OCI-LY3 (cell line): ENCODE measurements at regions not wholly inside any gene's neighbourhood (a gene's known extent, or its start where the extent isn't known, plus 50 kb on each side); places are given as distances from the start of the nearest gene placed in this dataset.

ENCODE experiments used
- H2AFZ ChIP-seq: fragments of 200-600, 300-600 bp; shearing (Covaris generic); 2 replicates; pipeline ENCODE4 v1.6.0; 2014; ENCODE audit warnings: antibody characterized with exemption, low read depth, low read length
- H3K27ac ChIP-seq: fragments of 200-600, 300-600 bp; sonication (generic); 2 replicates; pipeline ENCODE4 v1.5.1; 2014; ENCODE audit warnings: mild to moderate bottlenecking, low read length, moderate library complexity, mixed read lengths
- H3K27me3 ChIP-seq: fragments of 200-600, 300-600 bp; sonication (generic); 2 replicates; pipeline ENCODE4 v1.6.1; 2014; ENCODE audit warnings: low read depth, low read length, mixed read lengths
- H3K36me3 ChIP-seq: fragments of 200-600, 300-600 bp; sonication (generic); replicated peaks from 2 replicates; pipeline ENCODE3; 2014; ENCODE audit warnings: low read depth, low read length, mixed read lengths
- H3K4me1 ChIP-seq: fragments of 300-600, 200-600 bp; sonication (generic); 2 replicates; pipeline ENCODE4 v1.6.1; 2014; ENCODE audit warnings: low read length, mixed read lengths
- H3K4me2 ChIP-seq: fragments of 200-600, 300-600 bp; sonication (generic); 2 replicates; pipeline ENCODE4 v1.6.1; 2014; ENCODE audit warnings: low read length, mixed read lengths
- H3K4me3 ChIP-seq: fragments of 300-600, 200-600 bp; sonication (generic); 2 replicates; pipeline ENCODE4 v1.5.1; 2014; ENCODE audit warnings: antibody characterized with exemption, mild to moderate bottlenecking, low read length, moderate library complexity
- H3K79me2 ChIP-seq: fragments of 300-600, 200-600 bp; shearing (Covaris generic); 2 replicates; pipeline ENCODE4 v1.6.1; 2014; ENCODE audit warnings: mild to moderate bottlenecking, low read length, mixed read lengths
- H3K9ac ChIP-seq: fragments of 300-600, 200-600 bp; shearing (Covaris generic); 2 replicates; pipeline ENCODE4 v1.6.0; 2014; ENCODE audit warnings: mild to moderate bottlenecking, low read length, moderate library complexity
- H3K9me3 ChIP-seq: fragments of 200-600, 300-600 bp; shearing (Covaris generic); 2 replicates; pipeline ENCODE4 v1.6.1; 2014; ENCODE audit warnings: low read length, mixed read lengths; ENCODE audit not compliant: insufficient read depth
- H4K20me1 ChIP-seq: fragments of 200-600, 300-600 bp; sonication (generic); 2 replicates; pipeline ENCODE4 v1.6.1; 2016; ENCODE audit warnings: low read length, mixed read lengths; ENCODE audit not compliant: insufficient read depth
- EZH2phosphoT487 ChIP-seq: fragments of 200-600 bp; shearing (Covaris generic); IDR thresholded peaks from 2 replicates; pipeline ENCODE4 v1.6.1; 2018; ENCODE audit warnings: antibody characterized with exemption, mixed run types, low read depth
- TF ChIP-seq, protein P1 (sequence below): fragments of 200-600, 300-600 bp; sonication (generic); IDR thresholded peaks from 2 replicates; pipeline ENCODE4 v1.5.1; 2014; ENCODE audit warnings: antibody characterized with exemption, low read length, low read depth

DNA sequence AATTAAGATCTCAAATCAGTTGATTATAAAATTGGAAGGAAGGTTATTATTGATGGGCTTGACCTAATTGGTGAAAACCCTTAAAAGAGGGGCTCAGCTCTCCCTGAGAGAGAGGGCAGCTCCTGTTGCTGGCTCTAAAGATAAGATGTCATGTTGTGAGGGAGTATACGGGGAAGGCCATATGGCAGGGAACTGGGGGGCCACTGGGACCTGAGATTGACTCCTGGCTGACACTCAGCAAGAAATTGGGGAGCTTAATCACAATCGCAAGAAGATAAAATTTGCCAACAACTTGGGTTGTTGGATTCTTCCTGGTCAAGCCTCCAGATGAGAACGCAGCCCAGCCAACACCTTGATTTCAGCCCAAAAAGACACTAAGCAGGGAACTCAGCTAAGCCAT lies 69.7 kb upstream of the KCNJ6 start:
- no peaks in the 10 kb centered on the region for H3K27me3 ChIP-seq
- H3K4me3 ChIP-seq, result no peak overlapping the region
- H4K20me1 ChIP-seq, result no peaks in the 10 kb centered on the region
- H2AFZ ChIP-seq, result no peak overlapping the region
- H3K9me3 ChIP-seq, result no peaks in the 10 kb centered on the region
- no peak overlapping the region for H3K4me2 ChIP-seq
- no peaks in the 10 kb centered on the region for H3K36me3 ChIP-seq
- no peak for TF ChIP-seq EZH2phosphoT487
- TF ChIP-seq, protein P1, sequence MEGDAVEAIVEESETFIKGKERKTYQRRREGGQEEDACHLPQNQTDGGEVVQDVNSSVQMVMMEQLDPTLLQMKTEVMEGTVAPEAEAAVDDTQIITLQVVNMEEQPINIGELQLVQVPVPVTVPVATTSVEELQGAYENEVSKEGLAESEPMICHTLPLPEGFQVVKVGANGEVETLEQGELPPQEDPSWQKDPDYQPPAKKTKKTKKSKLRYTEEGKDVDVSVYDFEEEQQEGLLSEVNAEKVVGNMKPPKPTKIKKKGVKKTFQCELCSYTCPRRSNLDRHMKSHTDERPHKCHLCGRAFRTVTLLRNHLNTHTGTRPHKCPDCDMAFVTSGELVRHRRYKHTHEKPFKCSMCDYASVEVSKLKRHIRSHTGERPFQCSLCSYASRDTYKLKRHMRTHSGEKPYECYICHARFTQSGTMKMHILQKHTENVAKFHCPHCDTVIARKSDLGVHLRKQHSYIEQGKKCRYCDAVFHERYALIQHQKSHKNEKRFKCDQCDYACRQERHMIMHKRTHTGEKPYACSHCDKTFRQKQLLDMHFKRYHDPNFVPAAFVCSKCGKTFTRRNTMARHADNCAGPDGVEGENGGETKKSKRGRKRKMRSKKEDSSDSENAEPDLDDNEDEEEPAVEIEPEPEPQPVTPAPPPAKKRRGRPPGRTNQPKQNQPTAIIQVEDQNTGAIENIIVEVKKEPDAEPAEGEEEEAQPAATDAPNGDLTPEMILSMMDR, result no peak
- no peak overlapping the region for H3K9ac ChIP-seq
- H3K27ac ChIP-seq, result no peak overlapping the region
- H3K4me1 ChIP-seq, result no peaks in the 10 kb centered on the region
- H3K79me2 ChIP-seq, result no peaks in the 10 kb centered on the region

DNA sequence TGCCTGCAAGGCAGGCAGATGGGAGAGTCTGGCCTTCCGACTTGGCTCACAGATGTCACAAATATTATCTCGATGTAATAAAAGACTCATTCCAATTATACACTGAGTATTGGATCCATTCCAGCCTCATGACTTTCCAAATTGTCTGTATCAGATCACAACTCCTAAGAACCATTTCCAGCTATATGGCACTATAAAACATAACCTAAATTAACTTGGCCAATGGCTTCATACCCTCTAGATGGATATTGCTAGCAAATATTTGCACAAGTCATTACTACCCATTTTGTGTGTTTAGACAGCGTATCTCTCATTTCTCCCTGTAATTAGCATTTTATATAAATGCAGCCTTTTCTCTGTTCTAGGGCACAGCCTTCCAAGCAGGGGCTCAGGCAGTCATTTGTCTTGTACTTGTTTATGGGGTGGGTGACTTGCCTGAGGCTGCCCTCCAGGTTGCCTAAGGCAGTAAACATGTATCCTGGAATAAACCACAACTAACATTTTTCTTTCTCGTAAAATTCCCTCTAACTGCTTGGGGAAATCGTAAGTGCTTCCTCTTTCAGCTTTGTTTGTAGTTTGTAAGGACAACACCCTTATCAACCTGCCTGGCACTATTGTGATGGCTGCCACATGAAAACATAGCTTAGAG lies 70.6 kb upstream of the KCNJ6 start:
- no peaks in the 10 kb centered on the region for H3K36me3 ChIP-seq
- H3K9me3 ChIP-seq, result no peaks in the 10 kb centered on the region
- H3K27ac ChIP-seq, result no peak overlapping the region
- no peaks in the 10 kb centered on the region for H4K20me1 ChIP-seq
- TF ChIP-seq EZH2phosphoT487, result no peak
- TF ChIP-seq, protein P1, result no peak
- no peak overlapping the region for H3K4me2 ChIP-seq
- H3K4me3 ChIP-seq, result no peak overlapping the region
- H2AFZ ChIP-seq, result no peak overlapping the region
- H3K9ac ChIP-seq, result no peak overlapping the region
- H3K4me1 ChIP-seq, result no peaks in the 10 kb centered on the region
- H3K79me2 ChIP-seq, result no peaks in the 10 kb centered on the region
- no peaks in the 10 kb centered on the region for H3K27me3 ChIP-seq

DNA sequence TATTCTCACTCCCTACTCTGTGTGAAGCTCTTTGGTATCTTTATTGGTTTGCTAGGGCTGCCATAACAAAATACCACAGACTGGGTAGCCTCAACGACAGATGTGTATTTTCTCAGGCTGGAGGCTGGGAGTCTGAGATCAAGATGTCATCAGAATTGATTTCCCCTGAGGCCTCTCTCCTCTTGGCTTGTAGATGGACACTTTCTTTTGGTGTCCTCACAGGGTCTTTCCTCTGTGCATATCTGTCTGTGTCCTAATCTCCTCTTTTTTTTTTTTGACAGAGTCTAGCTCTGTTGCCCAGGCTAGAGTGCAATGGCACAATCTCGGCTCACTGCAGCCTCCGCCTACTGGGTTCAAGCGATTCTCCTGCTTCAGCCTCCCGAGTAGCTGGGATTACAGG lies 71.4 kb upstream of the KCNJ6 start:
- H4K20me1 ChIP-seq, result no peaks in the 10 kb centered on the region
- no peak overlapping the region for H3K4me3 ChIP-seq
- no peak overlapping the region for H3K4me2 ChIP-seq
- H2AFZ ChIP-seq, result no peak overlapping the region
- H3K9me3 ChIP-seq, result no peaks in the 10 kb centered on the region
- H3K4me1 ChIP-seq, result no peaks in the 10 kb centered on the region
- no peak overlapping the region for H3K9ac ChIP-seq
- H3K79me2 ChIP-seq, result no peaks in the 10 kb centered on the region
- TF ChIP-seq EZH2phosphoT487, result no peak
- TF ChIP-seq, protein P1, result no peak
- H3K27ac ChIP-seq, result no peak overlapping the region
- H3K27me3 ChIP-seq, result no peaks in the 10 kb centered on the region
- no peaks in the 10 kb centered on the region for H3K36me3 ChIP-seq

DNA sequence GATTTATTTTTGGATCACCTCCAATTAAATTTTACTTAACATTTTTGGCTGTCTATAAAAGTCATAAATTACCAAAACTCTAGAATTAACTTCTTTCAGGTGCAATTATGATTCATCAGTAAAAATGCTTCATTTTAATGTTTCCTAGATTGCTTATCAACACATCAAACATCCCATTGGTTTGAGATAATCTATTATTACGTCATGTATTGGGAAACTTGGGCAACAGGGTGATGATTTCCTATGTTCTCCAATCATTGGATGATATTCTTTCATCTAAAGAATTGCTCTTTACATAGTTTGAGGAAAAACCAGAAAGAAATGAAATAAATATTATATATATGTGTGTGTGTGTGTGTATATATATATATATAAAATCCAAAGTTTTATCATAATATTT lies 76.8 kb upstream of the KCNJ6 start:
- no peak for TF ChIP-seq EZH2phosphoT487
- TF ChIP-seq, protein P1, result no peak
- Histone ChIP-seq H3K27ac (no peak overlapping the region), H3K79me2 (no peaks in the 10 kb centered on the region), H4K20me1 (no peaks in the 10 kb centered on the region), H3K4me2 (no peak overlapping the region), H3K4me1 (no peaks in the 10 kb centered on the region), H3K27me3 (no peaks in the 10 kb centered on the region), H3K9me3 (no peaks in the 10 kb centered on the region), H3K4me3 (no peak overlapping the region), H3K36me3 (no peaks in the 10 kb centered on the region), H3K9ac (no peak overlapping the region), H2AFZ (no peak overlapping the region)
